ENCODE measurements at regions not wholly inside any gene's neighbourhood (a gene's known extent, or its start where the extent isn't known, plus 50 kb on each side); places are given as distances from the start of the nearest gene placed in this dataset.

GRCh38 chr12:45587012-45587411 is 142.5 kb upstream of the ARID2 start:
- no peak for TF ChIP-seq CTCF (IDR thresholded peaks at IDR 0.05; ENCODE audit: poor library complexity, severe bottlenecking)
- no peak for TF ChIP-seq MXI1 (conservative IDR thresholded peaks at IDR 0.05; ENCODE audit: poor library complexity, severe bottlenecking)
- no peak for TF ChIP-seq POLR2AphosphoS5 (IDR thresholded peaks at IDR 0.05)
- no peak for TF ChIP-seq EP300 (conservative IDR thresholded peaks at IDR 0.05; ENCODE audit: poor library complexity, severe bottlenecking)
- no peak for TF ChIP-seq RAD21 (conservative IDR thresholded peaks at IDR 0.05)
- TF ChIP-seq EZH2 (IDR thresholded peaks at IDR 0.05; ENCODE audit: borderline replicate concordance, insufficient read depth, low read length, poor library complexity, severe bottlenecking), result no peak

Measured in neural cell (in vitro differentiated cells).